ENCODE measurements at regions not wholly inside any gene's neighbourhood (a gene's known extent, or its start where the extent isn't known, plus 50 kb on each side); places are given as distances from the start of the nearest gene placed in this dataset.

GRCh38 chr2:48017136-48017535 lies 110.8 kb upstream of the FBXO11 start:
- Mint-ChIP-seq H3K36me3 (ENCODE audit: low read depth) (no peaks in the 10 kb centered on the region), H3K4me1 (no peaks in the 10 kb centered on the region), H3K27ac (no peak overlapping the region), H3K9me3 (peaks cover 3% of the 10 kb centered on the region), H3K27me3 (peaks cover 12% of the 10 kb centered on the region), H3K4me3 (no peak overlapping the region)
- CTCF ChIA-PET = no interaction called here
- DNase-seq = no peak
- POLR2A ChIA-PET = no interaction called here

DNA sequence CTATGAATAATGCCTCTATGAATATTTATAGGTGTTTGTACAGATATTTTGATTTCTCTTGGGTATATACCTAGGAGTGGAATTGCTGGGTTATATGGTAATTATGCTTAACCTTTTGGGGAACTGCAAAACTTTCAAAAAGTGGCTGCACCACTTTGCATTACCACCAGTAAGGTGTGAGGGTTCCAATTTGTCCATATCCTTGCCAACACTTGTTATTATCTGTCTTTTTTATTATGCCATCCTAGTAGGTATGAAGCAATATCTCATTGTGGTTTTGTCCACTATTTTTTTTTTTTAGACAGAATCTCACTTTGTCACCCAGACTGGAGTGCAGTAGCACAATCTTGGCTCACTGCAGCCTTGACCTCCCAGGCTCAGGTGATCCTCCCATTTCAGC lies 112.2 kb upstream of the FBXO11 start:
- no peak overlapping the region for H3K4me3 Mint-ChIP-seq

GRCh38 chr2:48026865-48027264 lies 120.6 kb upstream of the FBXO11 start:
- H3K36me3 Mint-ChIP-seq (ENCODE audit: low read depth) = no peaks in the 10 kb centered on the region
- no peaks in the 10 kb centered on the region for H3K9me3 Mint-ChIP-seq
- no peak overlapping the region for H3K4me3 Mint-ChIP-seq
- ChIA-PET CTCF (no interaction called here), POLR2A (no interaction called here)
- DNase-seq = no peak
- H3K4me1 Mint-ChIP-seq = no peaks in the 10 kb centered on the region
- H3K27me3 Mint-ChIP-seq = peaks cover 12% of the 10 kb centered on the region
- no peak overlapping the region for H3K27ac Mint-ChIP-seq

More for the DNA sequence above, 112.2 kb upstream of the FBXO11 start:
- POLR2A ChIA-PET = no interaction called here
- H3K27me3 Mint-ChIP-seq = peaks cover 15% of the 10 kb centered on the region
- no peak overlapping the region for H3K27ac Mint-ChIP-seq
- DNase-seq = no peak
- no peaks in the 10 kb centered on the region for H3K36me3 Mint-ChIP-seq (ENCODE audit: low read depth)
- no peaks in the 10 kb centered on the region for H3K4me1 Mint-ChIP-seq
- CTCF ChIA-PET = no interaction called here
- H3K9me3 Mint-ChIP-seq = peaks cover 3% of the 10 kb centered on the region

GRCh38 chr2:48032765-48033164 lies 126.5 kb upstream of the FBXO11 start:
- Mint-ChIP-seq H3K9me3 (peaks cover 3% of the 10 kb centered on the region), H3K36me3 (ENCODE audit: low read depth) (no peaks in the 10 kb centered on the region), H3K4me3 (no peak overlapping the region), H3K27ac (no peak overlapping the region), H3K4me1 (peaks cover 3% of the 10 kb centered on the region), H3K27me3 (no peaks in the 10 kb centered on the region)
- POLR2A ChIA-PET = no interaction called here
- CTCF ChIA-PET = interaction anchor here (0.6 to 0.7 kb wide), 2 partner anchors 49 to 147 kb away, joined by 4 to 7 read pairs; no protein-coding TSS in a partner anchor
- DNase-seq = no peak

- Mint-ChIP-seq H3K9me3 (peaks cover 3% of the 10 kb centered on the region), H3K4me3 (no peak overlapping the region), H3K4me1 (peaks cover 3% of the 10 kb centered on the region), H3K27me3 (no peaks in the 10 kb centered on the region), H3K27ac (no peak overlapping the region), H3K36me3 (ENCODE audit: low read depth) (no peaks in the 10 kb centered on the region)
- ChIA-PET CTCF (no interaction called here), POLR2A (no interaction called here)
- no peak for DNase-seq
Measured at GRCh38 chr2:48034295-48034694, 128.0 kb upstream of the FBXO11 start.

- no peak overlapping the region for H3K27ac Mint-ChIP-seq
- H3K9me3 Mint-ChIP-seq = peaks cover 6% of the 10 kb centered on the region
- peaks cover 1% of the 10 kb centered on the region for H3K27me3 Mint-ChIP-seq
- DNase-seq = no peak
- ChIA-PET CTCF (no interaction called here), POLR2A (no interaction called here)
- peaks cover 3% of the 10 kb centered on the region for H3K4me1 Mint-ChIP-seq
- H3K36me3 Mint-ChIP-seq (ENCODE audit: low read depth) = no peaks in the 10 kb centered on the region
- H3K4me3 Mint-ChIP-seq = no peak overlapping the region
Measured at GRCh38 chr2:48036312-48036711, 130.0 kb upstream of the FBXO11 start.

GRCh38 chr2:48039209-48039990 lies 133.1 kb upstream of the FBXO11 start:
- H3K36me3 Mint-ChIP-seq (ENCODE audit: low read depth) = no peaks in the 10 kb centered on the region
- CTCF ChIA-PET = no interaction called here
- no peaks in the 10 kb centered on the region for H3K4me1 Mint-ChIP-seq
- no peak overlapping the region for H3K4me3 Mint-ChIP-seq
- H3K27ac Mint-ChIP-seq = no peak overlapping the region
- POLR2A ChIA-PET = no interaction called here
- H3K27me3 Mint-ChIP-seq = peaks cover 3% of the 10 kb centered on the region
- peaks cover 6% of the 10 kb centered on the region for H3K9me3 Mint-ChIP-seq
- DNase-seq = no peak

- Mint-ChIP-seq H3K4me3 (no peak overlapping the region), H3K27ac (no peak overlapping the region), H3K27me3 (peaks cover 6% of the 10 kb centered on the region), H3K36me3 (ENCODE audit: low read depth) (no peaks in the 10 kb centered on the region), H3K9me3 (peaks cover 2% of the 10 kb centered on the region), H3K4me1 (no peaks in the 10 kb centered on the region)
- POLR2A ChIA-PET = no interaction called here
- CTCF ChIA-PET = no interaction called here
- DNase-seq = no peak
Measured at GRCh38 chr2:48043131-48043700, 136.9 kb upstream of the FBXO11 start.

DNA sequence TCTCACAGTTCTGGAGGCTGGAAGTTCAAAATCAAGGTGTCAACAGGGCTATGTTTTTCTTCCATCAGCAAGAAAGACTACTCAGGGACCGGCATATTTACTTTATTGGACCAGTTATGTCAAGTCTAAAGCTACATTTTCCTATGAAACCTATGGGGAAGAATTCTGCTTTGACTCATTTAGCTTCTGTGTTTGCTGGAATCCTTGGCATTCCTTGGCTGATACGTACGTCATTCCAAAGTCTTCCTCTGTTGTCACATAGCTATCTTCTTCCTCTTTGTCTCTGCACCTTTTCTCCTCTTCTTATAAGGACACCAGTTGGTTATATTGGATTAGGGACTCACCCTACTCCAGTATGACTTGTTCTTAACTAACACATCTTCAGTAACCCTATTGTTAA lies 137.4 kb upstream of the FBXO11 start:
- no peak overlapping the region for H3K4me3 Mint-ChIP-seq
- H3K27ac Mint-ChIP-seq = no peak overlapping the region
- POLR2A ChIA-PET = no interaction called here
- H3K27me3 Mint-ChIP-seq = peaks cover 6% of the 10 kb centered on the region
- no peaks in the 10 kb centered on the region for H3K36me3 Mint-ChIP-seq (ENCODE audit: low read depth)
- CTCF ChIA-PET = no interaction called here
- no peaks in the 10 kb centered on the region for H3K4me1 Mint-ChIP-seq
- no peak for DNase-seq
- peaks cover 2% of the 10 kb centered on the region for H3K9me3 Mint-ChIP-seq

DNA sequence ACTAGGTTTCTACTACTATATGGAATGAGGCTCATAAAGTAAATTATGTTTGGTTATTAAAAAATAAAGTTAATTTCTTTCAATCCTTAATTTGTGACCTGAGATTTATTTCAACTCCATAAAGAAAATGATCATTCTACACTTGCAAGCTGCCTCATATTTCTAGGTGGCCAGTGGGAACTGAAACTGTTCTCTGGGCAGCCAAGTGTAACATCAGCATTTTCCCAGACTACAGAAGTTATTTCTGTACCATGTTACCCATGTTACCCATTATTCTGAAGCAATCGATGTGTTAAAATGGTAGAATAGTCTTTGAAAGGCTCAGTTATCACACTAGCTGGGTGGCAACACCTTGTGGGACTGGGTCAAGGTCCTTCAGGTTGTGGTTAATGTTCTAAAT lies 139.3 kb upstream of the FBXO11 start:
- H3K27ac Mint-ChIP-seq = no peak overlapping the region
- H3K4me3 Mint-ChIP-seq = no peak overlapping the region
- peaks cover 2% of the 10 kb centered on the region for H3K9me3 Mint-ChIP-seq
- peaks cover 6% of the 10 kb centered on the region for H3K27me3 Mint-ChIP-seq
- DNase-seq = no peak
- H3K4me1 Mint-ChIP-seq = no peaks in the 10 kb centered on the region
- POLR2A ChIA-PET = no interaction called here
- H3K36me3 Mint-ChIP-seq (ENCODE audit: low read depth) = no peaks in the 10 kb centered on the region
- CTCF ChIA-PET = no interaction called here

DNA sequence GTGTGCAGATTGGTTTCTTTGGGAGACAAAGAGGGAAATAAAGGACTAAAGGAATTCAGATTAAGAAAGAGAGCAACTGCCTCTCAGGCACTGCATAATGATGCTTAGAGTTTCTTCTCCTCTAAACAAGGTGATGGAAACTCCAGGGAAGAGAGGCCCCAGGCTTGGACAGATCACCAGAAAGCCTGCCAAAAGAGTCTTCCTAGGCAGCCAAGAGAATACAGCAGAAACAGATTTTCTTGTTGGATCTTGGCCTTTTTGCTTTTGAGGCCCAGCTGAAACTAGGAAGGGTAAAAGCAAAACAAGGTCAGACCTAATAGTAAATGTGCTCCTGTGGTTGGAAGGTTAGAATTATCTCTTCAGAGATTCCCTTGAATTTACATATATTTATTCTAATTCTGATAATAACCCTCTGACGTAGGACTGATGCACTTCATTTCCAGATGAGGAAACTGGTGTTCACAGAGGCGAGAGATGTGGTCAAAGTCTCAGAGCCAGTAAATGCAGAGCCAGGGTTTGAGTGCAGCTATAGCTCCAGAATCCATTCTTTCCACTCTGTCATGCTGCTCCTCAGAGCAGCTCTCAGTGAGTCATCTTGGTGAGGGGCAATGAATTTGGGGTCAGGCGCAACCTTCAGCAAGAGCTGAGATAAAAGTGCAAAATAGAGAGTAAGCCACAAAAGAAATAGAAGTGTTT lies 142.3 kb upstream of the FBXO11 start:
- ChIA-PET POLR2A (no interaction called here), CTCF (no interaction called here)
- H3K36me3 Mint-ChIP-seq (ENCODE audit: low read depth) = no peaks in the 10 kb centered on the region
- H3K4me3 Mint-ChIP-seq = no peak overlapping the region
- no peaks in the 10 kb centered on the region for H3K9me3 Mint-ChIP-seq
- peaks cover 7% of the 10 kb centered on the region for H3K27me3 Mint-ChIP-seq
- no peak overlapping the region for H3K27ac Mint-ChIP-seq
- H3K4me1 Mint-ChIP-seq = no peaks in the 10 kb centered on the region
- no peak for DNase-seq

DNA sequence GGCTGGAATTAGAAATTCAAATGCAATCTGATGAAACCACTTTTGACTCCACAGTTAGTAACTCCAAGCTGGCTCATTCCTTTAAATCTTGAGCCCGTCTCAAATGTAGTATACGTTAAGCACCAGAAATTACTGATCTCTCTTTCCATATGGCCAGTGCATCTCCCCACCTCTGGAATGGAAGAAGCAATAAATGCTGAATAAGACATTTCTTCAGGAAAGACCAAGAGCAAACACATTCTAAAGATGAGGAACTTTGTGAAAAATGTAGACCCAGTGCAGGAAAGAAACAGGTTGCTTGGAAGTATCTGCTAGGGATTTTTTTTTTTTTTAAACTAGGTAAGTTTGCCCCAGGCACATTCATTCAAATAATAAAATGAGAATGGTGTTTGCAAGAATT lies 143.1 kb upstream of the FBXO11 start:
- H3K4me1 Mint-ChIP-seq = no peaks in the 10 kb centered on the region
- H3K9me3 Mint-ChIP-seq = no peaks in the 10 kb centered on the region
- H3K27ac Mint-ChIP-seq = no peak overlapping the region
- no peak overlapping the region for H3K4me3 Mint-ChIP-seq
- CTCF ChIA-PET = interaction anchor here (0.6 kb wide), 1 partner anchor 766 kb away, joined by 3 read pairs; no protein-coding TSS in a partner anchor
- DNase-seq = no peak
- H3K36me3 Mint-ChIP-seq (ENCODE audit: low read depth) = no peaks in the 10 kb centered on the region
- POLR2A ChIA-PET = no interaction called here
- H3K27me3 Mint-ChIP-seq = peaks cover 7% of the 10 kb centered on the region

GRCh38 chr2:48050711-48051110 lies 144.4 kb upstream of the FBXO11 start:
- Mint-ChIP-seq H3K4me3 (no peak overlapping the region), H3K27ac (no peak overlapping the region), H3K27me3 (peaks cover 8% of the 10 kb centered on the region), H3K36me3 (ENCODE audit: low read depth) (no peaks in the 10 kb centered on the region), H3K9me3 (no peaks in the 10 kb centered on the region), H3K4me1 (no peaks in the 10 kb centered on the region)
- POLR2A ChIA-PET = no interaction called here
- CTCF ChIA-PET = no interaction called here
- no peak for DNase-seq

GRCh38 chr2:48059975-48060374 lies 153.7 kb upstream of the FBXO11 start:
- Mint-ChIP-seq H3K9me3 (no peaks in the 10 kb centered on the region), H3K27me3 (peaks cover 10% of the 10 kb centered on the region), H3K4me1 (no peaks in the 10 kb centered on the region), H3K27ac (no peak overlapping the region), H3K36me3 (ENCODE audit: low read depth) (no peaks in the 10 kb centered on the region), H3K4me3 (no peak overlapping the region)
- ChIA-PET POLR2A (no interaction called here), CTCF (no interaction called here)
- DNase-seq = no peak
